ENCODE measurements at regions not wholly inside any gene's neighbourhood (a gene's known extent, or its start where the extent isn't known, plus 50 kb on each side); places are given as distances from the start of the nearest gene placed in this dataset.

- no peak for DNase-seq (ENCODE audit: low read depth)
- H3K4me3 ChIP-seq (ENCODE audit: low read depth, low read length) = no peak overlapping the region
- no peak for TF ChIP-seq CTCF (IDR thresholded peaks at IDR 0.05; ENCODE audit: low read depth, low read length, missing control alignments)
Observed at GRCh38 chr12:78316136-78316535, 485.4 kb downstream of the NAV3 start.

- TF ChIP-seq CTCF (IDR thresholded peaks at IDR 0.05; ENCODE audit: low read depth, low read length, missing control alignments) = no peak
- DNase-seq (ENCODE audit: low read depth) = no peak
- no peak overlapping the region for H3K4me3 ChIP-seq (ENCODE audit: low read depth, low read length)
Observed at GRCh38 chr12:78316631-78317468, 486.2 kb downstream of the NAV3 start.

- DNase-seq (ENCODE audit: low read depth) = no peak
- no peak overlapping the region for H3K4me3 ChIP-seq (ENCODE audit: low read depth, low read length)
- no peak for TF ChIP-seq CTCF (IDR thresholded peaks at IDR 0.05; ENCODE audit: low read depth, low read length, missing control alignments)
Observed at GRCh38 chr12:78321696-78322095, 491.0 kb downstream of the NAV3 start.

GRCh38 chr12:78323226-78323625 is 492.5 kb downstream of the NAV3 start:
- H3K4me3 ChIP-seq (ENCODE audit: low read depth, low read length) = no peak overlapping the region
- no peak for DNase-seq (ENCODE audit: low read depth)
- TF ChIP-seq CTCF (IDR thresholded peaks at IDR 0.05; ENCODE audit: low read depth, low read length, missing control alignments) = no peak

- no peak for DNase-seq (ENCODE audit: low read depth)
Observed at GRCh38 chr12:78324234-78324633, 493.5 kb downstream of the NAV3 start.

GRCh38 chr12:78328524-78328923 is 497.8 kb downstream of the NAV3 start:
- no peak overlapping the region for H3K4me3 ChIP-seq (ENCODE audit: low read depth, low read length)
- no peak for TF ChIP-seq CTCF (IDR thresholded peaks at IDR 0.05; ENCODE audit: low read depth, low read length, missing control alignments)
- no peak for DNase-seq (ENCODE audit: low read depth)

More at GRCh38 chr12:78324234-78324633, 493.5 kb downstream of the NAV3 start:
- H3K4me3 ChIP-seq (ENCODE audit: low read depth, low read length) = no peak overlapping the region
- no peak for TF ChIP-seq CTCF (IDR thresholded peaks at IDR 0.05; ENCODE audit: low read depth, low read length, missing control alignments)

GRCh38 chr12:78330131-78330530 is 499.4 kb downstream of the NAV3 start:
- TF ChIP-seq CTCF (IDR thresholded peaks at IDR 0.05; ENCODE audit: low read depth, low read length, missing control alignments) = no peak
- no peak overlapping the region for H3K4me3 ChIP-seq (ENCODE audit: low read depth, low read length)
- no peak for DNase-seq (ENCODE audit: low read depth)
